Frontal cortex (tissue), 3 donors: ENCODE measurements at regions not wholly inside any gene's neighbourhood (a gene's known extent, or its start where the extent isn't known, plus 50 kb on each side); places are given as distances from the start of the nearest gene placed in this dataset.

Source experiments
- DNase-seq, 2 donors: peaks; one replicate each; pipeline ENCODE4 v3.0.0; 2012; ENCODE audit warnings: low spot score in 2 of 2
- FAIRE-seq: peaks from 2 replicates; lab custom pipeline; 2012; peaks lifted over from hg19 to GRCh38; lab: Jason Lieb, UNC
- donor health status: control.
- donor health status: control.
- donor health status: control.

GRCh38 chr18:40109252-40110049, 1845.6 kb upstream of the PIK3C3 start:
- DNase-seq (no peak), FAIRE-seq (no peak)

GRCh38 chr18:40108596-40108995, 1846.4 kb upstream of the PIK3C3 start:
- DNase-seq = no peak
- no peak for FAIRE-seq

- DNase-seq = no peak
- FAIRE-seq = no peak
Observed at GRCh38 chr18:40102903-40103302, 1852.1 kb upstream of the PIK3C3 start.

- DNase-seq = no peak
- FAIRE-seq = no peak
Observed at GRCh38 chr18:40099641-40100040, 1855.4 kb upstream of the PIK3C3 start.

GRCh38 chr18:40096675-40097074, 1858.4 kb upstream of the PIK3C3 start:
- no peak for DNase-seq
- no peak for FAIRE-seq

GRCh38 chr18:40094441-40094840, 1860.6 kb upstream of the PIK3C3 start:
- no peak for DNase-seq
- FAIRE-seq = no peak

GRCh38 chr18:40088130-40088529, 1866.9 kb upstream of the PIK3C3 start:
- no peak for FAIRE-seq
- DNase-seq = no peak

GRCh38 chr18:40079786-40080185, 1875.2 kb upstream of the PIK3C3 start:
- no peak for FAIRE-seq
- DNase-seq = no peak

- no peak for DNase-seq
- FAIRE-seq = no peak
Observed at GRCh38 chr18:40075616-40076015, 1879.4 kb upstream of the PIK3C3 start.

- FAIRE-seq = no peak
- DNase-seq = no peak
Observed at GRCh38 chr18:40072761-40073160, 1882.3 kb upstream of the PIK3C3 start.

- DNase-seq (no peak), FAIRE-seq (no peak)
Observed at GRCh38 chr18:40066368-40066767, 1888.7 kb upstream of the PIK3C3 start.

GRCh38 chr18:40063488-40063887, 1891.5 kb upstream of the PIK3C3 start:
- no peak for FAIRE-seq

GRCh38 chr18:40061086-40061485, 1893.9 kb upstream of the PIK3C3 start:
- FAIRE-seq = no peak

More at GRCh38 chr18:40063488-40063887, 1891.5 kb upstream of the PIK3C3 start:
- DNase-seq = no peak

GRCh38 chr18:40060562-40060961, 1894.5 kb upstream of the PIK3C3 start:
- DNase-seq (no peak), FAIRE-seq (no peak)

More at GRCh38 chr18:40061086-40061485, 1893.9 kb upstream of the PIK3C3 start:
- DNase-seq = no peak

- no peak for FAIRE-seq
- DNase-seq = no peak
Observed at GRCh38 chr18:40058811-40059570, 1896.0 kb upstream of the PIK3C3 start.

GRCh38 chr18:40056079-40056692, 1898.8 kb upstream of the PIK3C3 start:
- FAIRE-seq (no peak), DNase-seq (no peak)

- DNase-seq (no peak), FAIRE-seq (no peak)
Observed at GRCh38 chr18:40055262-40055661, 1899.8 kb upstream of the PIK3C3 start.

GRCh38 chr18:40049716-40050115, 1905.3 kb upstream of the PIK3C3 start:
- no peak for FAIRE-seq
- DNase-seq = no peak

- no peak for FAIRE-seq
- DNase-seq = no peak
Observed at GRCh38 chr18:40048886-40049650, 1906.0 kb upstream of the PIK3C3 start.

- DNase-seq = no peak
- FAIRE-seq = no peak
Observed at GRCh38 chr18:40048253-40048652, 1906.8 kb upstream of the PIK3C3 start.
